GM12892 (cell line): ENCODE measurements at regions not wholly inside any gene's neighbourhood (a gene's known extent, or its start where the extent isn't known, plus 50 kb on each side); places are given as distances from the start of the nearest gene placed in this dataset.

Experiments
- POLR2A ChIP-seq: IDR thresholded peaks from 2 replicates; pipeline ENCODE4 v1.6.1; 2011; ENCODE audit warnings: low read depth, low read length, control low read depth
- POLR2AphosphoS5 ChIP-seq: IDR thresholded peaks from 2 replicates; pipeline ENCODE4 v1.6.1; 2011; ENCODE audit warnings: low read depth, low read length, control low read depth
- TAF1 ChIP-seq: IDR thresholded peaks from 2 replicates; pipeline ENCODE4 v1.6.1; 2011; ENCODE audit warnings: low read depth, mild to moderate bottlenecking, control low read depth, low read length, borderline replicate concordance

GRCh38 chr6:67885081-67886033 lies 749.7 kb upstream of the ADGRB3 start:
- TF ChIP-seq POLR2AphosphoS5 (no peak), POLR2A (no peak), TAF1 (no peak)
